ENCODE measurements at regions not wholly inside any gene's neighbourhood (a gene's known extent, or its start where the extent isn't known, plus 50 kb on each side); places are given as distances from the start of the nearest gene placed in this dataset.

DNA sequence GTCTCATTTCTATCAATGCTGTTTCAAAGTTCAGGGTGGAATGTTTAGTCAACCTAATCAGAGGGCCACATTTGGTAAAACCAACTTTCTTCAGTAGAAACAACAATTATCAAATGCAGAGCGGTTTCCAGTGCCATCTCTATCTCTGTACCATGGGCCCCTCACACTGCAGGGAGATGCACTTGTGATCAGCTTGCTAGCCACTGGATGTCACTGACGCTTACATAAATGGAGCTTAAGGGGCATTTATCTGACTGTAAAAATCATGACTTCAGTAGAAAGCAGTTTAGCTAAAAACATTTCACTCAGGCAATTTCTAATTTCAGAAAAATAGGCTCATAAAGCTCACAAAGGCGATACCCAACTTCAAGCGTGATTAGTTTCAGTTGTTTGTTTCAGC, 678.0 kb downstream of the ZEB2 start:
- WGBS: 79% methylated on average over 4 of the region's 4 CpGs
- DNase-seq (ENCODE audit: low spot score): no peak
- no peak overlapping the region for H3K27ac ChIP-seq (ENCODE audit: low read depth in 1 of 2, low read length in 2 of 2)

DNA sequence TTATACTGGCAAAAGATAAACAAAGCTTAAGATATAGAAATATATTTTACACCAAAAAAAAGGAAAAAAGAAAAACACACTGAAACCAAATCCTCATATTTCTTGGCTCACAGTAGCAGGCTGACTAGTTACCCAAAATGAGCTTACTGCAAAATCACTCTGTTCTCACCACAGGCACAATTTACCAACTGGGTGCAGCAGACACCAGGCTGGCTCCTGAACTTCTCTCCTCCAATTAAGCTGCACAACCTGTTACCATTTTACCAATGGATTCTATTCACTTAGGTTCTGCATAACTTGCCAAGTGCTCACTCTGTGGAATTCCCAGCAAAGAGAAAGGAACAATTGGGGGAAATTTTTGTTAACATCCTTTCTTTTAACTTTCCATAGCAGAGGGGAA, 679.3 kb downstream of the ZEB2 start:
- H3K36me3 ChIP-seq (ENCODE audit: control insufficient read depth in 4 of 4, insufficient read depth in 3 of 4, low read depth in 1 of 4, low read length in 3 of 4): no peaks in the 10 kb centered on the region
- H3K9me3 ChIP-seq (ENCODE audit: control insufficient read depth in 4 of 4, low read length in 3 of 4): peaks cover 0 to 3% (median 0%) of the 10 kb centered on the region in 4 donors
- H3K27ac ChIP-seq (ENCODE audit: low read depth in 1 of 2, low read length in 2 of 2): no peak overlapping the region
- no peak for DNase-seq (ENCODE audit: low spot score)
- peaks cover 0 to 2% (median 0%) of the 10 kb centered on the region in 4 donors for H3K27me3 ChIP-seq (ENCODE audit: control insufficient read depth in 4 of 4, insufficient read depth in 4 of 4, low read length in 3 of 4)
- no peak overlapping the region for H3K4me3 ChIP-seq (ENCODE audit: low read depth in 1 of 3, low read length in 3 of 3)
- H3K4me1 ChIP-seq (ENCODE audit: control insufficient read depth in 4 of 4, insufficient read depth in 4 of 4, low read length in 3 of 4): no peaks in the 10 kb centered on the region
- no peak for TF ChIP-seq YY1 (IDR thresholded peaks at IDR 0.05)
- no peak for TF ChIP-seq HNF4A (conservative IDR thresholded peaks at IDR 0.05)
- TF ChIP-seq NR2F2 (IDR thresholded peaks at IDR 0.05): no peak
- TF ChIP-seq RXRA (IDR thresholded peaks at IDR 0.05): no peak
- TF ChIP-seq, protein P1, sequence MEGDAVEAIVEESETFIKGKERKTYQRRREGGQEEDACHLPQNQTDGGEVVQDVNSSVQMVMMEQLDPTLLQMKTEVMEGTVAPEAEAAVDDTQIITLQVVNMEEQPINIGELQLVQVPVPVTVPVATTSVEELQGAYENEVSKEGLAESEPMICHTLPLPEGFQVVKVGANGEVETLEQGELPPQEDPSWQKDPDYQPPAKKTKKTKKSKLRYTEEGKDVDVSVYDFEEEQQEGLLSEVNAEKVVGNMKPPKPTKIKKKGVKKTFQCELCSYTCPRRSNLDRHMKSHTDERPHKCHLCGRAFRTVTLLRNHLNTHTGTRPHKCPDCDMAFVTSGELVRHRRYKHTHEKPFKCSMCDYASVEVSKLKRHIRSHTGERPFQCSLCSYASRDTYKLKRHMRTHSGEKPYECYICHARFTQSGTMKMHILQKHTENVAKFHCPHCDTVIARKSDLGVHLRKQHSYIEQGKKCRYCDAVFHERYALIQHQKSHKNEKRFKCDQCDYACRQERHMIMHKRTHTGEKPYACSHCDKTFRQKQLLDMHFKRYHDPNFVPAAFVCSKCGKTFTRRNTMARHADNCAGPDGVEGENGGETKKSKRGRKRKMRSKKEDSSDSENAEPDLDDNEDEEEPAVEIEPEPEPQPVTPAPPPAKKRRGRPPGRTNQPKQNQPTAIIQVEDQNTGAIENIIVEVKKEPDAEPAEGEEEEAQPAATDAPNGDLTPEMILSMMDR (IDR thresholded peaks at IDR 0.05; ENCODE audit: low read depth, low read length, missing input control): no peak
- TF ChIP-seq RAD21 (IDR thresholded peaks at IDR 0.05): no peak
- no peak for TF ChIP-seq TAF1 (conservative IDR thresholded peaks at IDR 0.05)
- TF ChIP-seq SP1 (IDR thresholded peaks at IDR 0.05): no peak
- H3K9ac ChIP-seq (ENCODE audit: low read depth in 1 of 2, low read length in 2 of 2): no peak overlapping the region

More for the DNA sequence above, 678.0 kb downstream of the ZEB2 start:
- H3K4me1 ChIP-seq (ENCODE audit: control insufficient read depth in 4 of 4, insufficient read depth in 4 of 4, low read length in 3 of 4): no peaks in the 10 kb centered on the region
- no peak overlapping the region for H3K9ac ChIP-seq (ENCODE audit: low read depth in 1 of 2, low read length in 2 of 2)
- H3K4me3 ChIP-seq (ENCODE audit: low read depth in 1 of 3, low read length in 3 of 3): no peak overlapping the region
- peaks cover 0 to 3% (median 0%) of the 10 kb centered on the region in 4 donors for H3K9me3 ChIP-seq (ENCODE audit: control insufficient read depth in 4 of 4, low read length in 3 of 4)
- H3K36me3 ChIP-seq (ENCODE audit: control insufficient read depth in 4 of 4, insufficient read depth in 3 of 4, low read depth in 1 of 4, low read length in 3 of 4): no peaks in the 10 kb centered on the region
- TF ChIP-seq RAD21 (IDR thresholded peaks at IDR 0.05): peak; percentile 10 to 24
- TF ChIP-seq, protein P2, sequence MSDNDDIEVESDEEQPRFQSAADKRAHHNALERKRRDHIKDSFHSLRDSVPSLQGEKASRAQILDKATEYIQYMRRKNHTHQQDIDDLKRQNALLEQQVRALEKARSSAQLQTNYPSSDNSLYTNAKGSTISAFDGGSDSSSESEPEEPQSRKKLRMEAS (IDR thresholded peaks at IDR 0.05): no peak
- H3K27me3 ChIP-seq (ENCODE audit: control insufficient read depth in 4 of 4, insufficient read depth in 4 of 4, low read length in 3 of 4): peaks cover 0 to 4% (median 0%) of the 10 kb centered on the region in 4 donors

DNA sequence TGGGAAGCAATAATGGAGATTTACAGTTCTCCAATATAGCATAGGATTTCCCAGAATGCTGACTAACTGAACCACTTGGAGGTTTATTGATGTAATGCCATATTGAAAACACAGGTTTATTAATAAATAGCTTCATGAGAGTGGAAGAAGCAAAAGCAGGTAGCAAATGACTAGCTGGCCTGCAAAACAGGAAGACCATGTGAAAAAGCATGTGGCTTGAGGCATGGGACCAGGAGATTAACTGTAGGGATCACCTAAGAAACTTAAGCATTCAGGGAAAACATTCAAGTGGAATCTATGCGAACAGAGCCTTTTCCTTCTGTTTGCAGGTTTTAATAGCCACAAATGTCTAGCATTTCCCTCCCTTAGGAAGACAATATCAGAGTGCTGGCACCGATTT, 679.7 kb downstream of the ZEB2 start:
- H3K9ac ChIP-seq (ENCODE audit: low read depth in 1 of 2, low read length in 2 of 2): no peak overlapping the region
- H3K36me3 ChIP-seq (ENCODE audit: control insufficient read depth in 4 of 4, insufficient read depth in 3 of 4, low read depth in 1 of 4, low read length in 3 of 4): no peaks in the 10 kb centered on the region
- WGBS: 78% methylated on average over 2 of the region's 2 CpGs
- H3K4me3 ChIP-seq (ENCODE audit: low read depth in 1 of 3, low read length in 3 of 3): no peak overlapping the region
- peaks cover 0 to 2% (median 0%) of the 10 kb centered on the region in 4 donors for H3K27me3 ChIP-seq (ENCODE audit: control insufficient read depth in 4 of 4, insufficient read depth in 4 of 4, low read length in 3 of 4)
- no peak overlapping the region for H3K27ac ChIP-seq (ENCODE audit: low read depth in 1 of 2, low read length in 2 of 2)
- H3K9me3 ChIP-seq (ENCODE audit: control insufficient read depth in 4 of 4, low read length in 3 of 4): peaks cover 0 to 3% (median 0%) of the 10 kb centered on the region in 4 donors
- no peaks in the 10 kb centered on the region for H3K4me1 ChIP-seq (ENCODE audit: control insufficient read depth in 4 of 4, insufficient read depth in 4 of 4, low read length in 3 of 4)
- no peak for DNase-seq (ENCODE audit: low spot score)
- TF ChIP-seq, protein P1 (IDR thresholded peaks at IDR 0.05; ENCODE audit: low read depth, low read length, missing input control): no peak
- TF ChIP-seq JUND (IDR thresholded peaks at IDR 0.05) (no peak), FOXA1 (IDR thresholded peaks at IDR 0.05) (no peak), GABPA (IDR thresholded peaks at IDR 0.05 in 1 of 2, conservative IDR thresholded peaks at IDR 0.05 in 1 of 2) (no peak), EGR1 (IDR thresholded peaks at IDR 0.05; ENCODE audit: low read depth in 2 of 2) (no peak)
- TF ChIP-seq, protein P3, sequence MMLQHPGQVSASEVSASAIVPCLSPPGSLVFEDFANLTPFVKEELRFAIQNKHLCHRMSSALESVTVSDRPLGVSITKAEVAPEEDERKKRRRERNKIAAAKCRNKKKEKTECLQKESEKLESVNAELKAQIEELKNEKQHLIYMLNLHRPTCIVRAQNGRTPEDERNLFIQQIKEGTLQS (IDR thresholded peaks at IDR 0.05): no peak
